Esophagus muscularis mucosa (tissue), 4 donors: ENCODE measurements at regions not wholly inside any gene's neighbourhood (a gene's known extent, or its start where the extent isn't known, plus 50 kb on each side); places are given as distances from the start of the nearest gene placed in this dataset.

Experiments used
- CTCF ChIP-seq, 3 experiments: fragments of 200-600 bp in 2 of 3; fragments of 450-650 bp in 1 of 3; sonication (generic) in 2 of 3; IDR thresholded peaks; one replicate each; pipeline ENCODE4 v1.5.1; 2017 to 2019; ENCODE audit warnings: antibody characterized with exemption in 3 of 3, mild to moderate bottlenecking in 2 of 3, moderate library complexity in 1 of 3
- EP300 ChIP-seq: sonication (generic); formaldehyde crosslinking; IDR thresholded peaks from one replicate; pipeline ENCODE4 v1.6.1; 2017; ENCODE audit warnings: antibody characterized with exemption
- POLR2A ChIP-seq: fragments of 450-650 bp; IDR thresholded peaks from one replicate; pipeline ENCODE4 v1.6.1; 2017; ENCODE audit warnings: antibody characterized with exemption, moderate library complexity, mild to moderate bottlenecking, low read depth
- POLR2AphosphoS5 ChIP-seq, 2 donors: sonication (generic); formaldehyde crosslinking; IDR thresholded peaks; one replicate each; pipeline ENCODE4 v1.6.1; 2017; ENCODE audit warnings: antibody characterized with exemption in 2 of 2

GRCh38 chr5:3326841-3327232, 268.8 kb upstream of the IRX1 start:
- TF ChIP-seq CTCF (IDR thresholded peaks at IDR 0.05) (no peak), POLR2AphosphoS5 (IDR thresholded peaks at IDR 0.05) (no peak), POLR2A (no peak), EP300 (no peak)
